Myocyte (in vitro differentiated cells): ENCODE measurements at regions not wholly inside any gene's neighbourhood (a gene's known extent, or its start where the extent isn't known, plus 50 kb on each side); places are given as distances from the start of the nearest gene placed in this dataset.
A peak's percentile ranks its signal among the peaks of the same experiment; 100 is the strongest.

Experiments
- DNase-seq: peaks from one replicate; pipeline ENCODE4 v3.0.0-alpha.2; 2012; ENCODE audit warnings: low read depth

DNA sequence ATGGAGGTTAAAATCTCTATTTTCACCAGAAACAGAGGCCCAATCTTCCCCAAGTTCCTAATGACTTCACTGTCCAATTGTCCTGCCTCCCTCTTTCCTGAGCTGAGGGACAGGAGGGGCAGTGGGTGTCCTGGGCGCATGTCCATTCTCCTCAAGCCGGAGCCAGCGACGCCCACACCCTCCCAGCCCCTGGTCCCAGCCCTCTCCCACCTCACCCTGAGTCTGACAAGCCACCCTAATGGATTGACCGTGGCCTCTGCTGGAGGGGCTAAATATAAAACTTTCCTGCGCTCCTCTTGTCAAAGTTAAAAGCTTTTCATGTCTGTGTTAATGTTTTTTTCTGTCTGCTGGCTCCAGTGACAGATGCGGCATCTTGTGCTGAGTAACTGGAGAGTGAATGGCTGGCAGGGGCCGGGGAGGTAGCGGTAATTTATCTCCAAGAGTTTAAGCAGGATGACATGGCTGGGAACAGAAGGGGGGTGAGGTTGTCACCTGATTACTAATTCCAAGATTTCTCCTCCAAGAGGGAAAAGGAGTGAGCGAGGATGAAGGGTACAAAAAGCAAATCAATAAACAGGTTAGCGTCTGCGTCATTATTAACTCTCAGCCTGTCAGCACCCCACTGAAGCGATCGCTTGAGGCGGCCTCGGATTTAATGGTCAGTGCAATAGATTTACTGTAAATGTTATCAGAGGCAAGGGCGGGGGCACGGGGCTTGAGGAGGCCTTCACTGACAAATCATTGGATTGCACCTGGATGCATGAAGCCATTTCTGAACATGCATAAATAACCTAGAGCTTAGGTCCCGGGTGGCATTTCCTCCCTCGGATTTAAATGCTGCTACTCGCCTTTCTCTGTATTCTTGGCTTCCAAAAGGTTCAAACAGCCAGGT lies 118.1 kb upstream of the MAFB start:
- DNase-seq = no peak

DNA sequence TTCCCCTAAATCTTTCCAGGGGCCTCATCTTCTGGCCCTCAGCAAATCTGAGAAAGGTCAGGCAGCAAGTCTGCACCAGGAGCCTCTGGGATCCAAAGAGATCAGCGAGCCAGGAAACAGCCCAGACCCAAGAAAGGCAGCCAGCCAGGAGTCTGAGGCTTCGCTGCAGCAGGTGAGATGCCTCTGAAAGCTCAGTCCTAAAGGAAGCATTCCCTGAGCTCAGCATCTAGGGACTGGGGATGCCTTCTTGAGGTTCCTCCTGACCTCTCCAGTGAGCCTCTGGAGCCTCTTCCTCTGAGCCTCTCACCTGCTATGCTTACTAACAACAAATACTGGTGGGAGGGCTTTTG lies 118.8 kb upstream of the MAFB start:
- DNase-seq = no peak

DNA sequence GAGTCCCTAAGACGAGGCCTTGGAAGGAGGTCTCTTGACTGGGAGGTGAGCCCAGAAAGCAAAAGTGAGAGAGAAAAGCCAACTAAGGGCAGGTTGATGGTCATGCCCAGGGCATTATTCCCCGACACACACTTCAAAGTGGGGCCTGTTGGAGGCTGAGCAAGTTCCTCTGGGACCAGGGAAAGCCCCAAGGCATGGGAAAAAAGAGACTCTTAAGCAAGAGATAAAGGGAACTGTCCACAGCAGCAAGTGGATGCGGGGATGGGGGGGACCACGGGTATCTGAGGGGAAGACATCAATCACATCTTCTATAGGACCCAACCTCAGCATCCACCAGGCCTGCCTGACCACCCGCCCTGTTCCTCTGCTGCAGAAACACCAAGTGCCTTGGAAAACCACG lies 119.9 kb upstream of the MAFB start:
- DNase-seq = no peak

DNA sequence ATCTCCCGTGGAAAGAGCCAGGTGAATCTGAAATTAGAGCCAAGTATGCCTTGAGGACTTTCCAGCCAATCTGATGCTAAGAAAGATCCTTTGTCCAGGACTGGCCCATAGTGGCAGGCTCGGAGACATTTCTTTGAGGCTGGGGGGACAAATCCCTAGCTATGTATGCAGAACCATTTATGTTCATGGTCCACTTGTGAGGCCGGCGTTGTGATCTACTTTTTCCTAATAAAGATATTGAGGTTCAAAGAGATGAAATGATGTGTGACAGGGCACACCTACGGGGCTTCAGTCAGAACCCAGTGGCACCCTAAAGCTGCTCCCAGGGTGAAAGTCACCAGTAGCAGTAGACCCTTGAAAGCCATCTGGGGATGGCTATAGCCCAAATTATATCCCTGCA lies 120.3 kb upstream of the MAFB start:
- no peak for DNase-seq

DNA sequence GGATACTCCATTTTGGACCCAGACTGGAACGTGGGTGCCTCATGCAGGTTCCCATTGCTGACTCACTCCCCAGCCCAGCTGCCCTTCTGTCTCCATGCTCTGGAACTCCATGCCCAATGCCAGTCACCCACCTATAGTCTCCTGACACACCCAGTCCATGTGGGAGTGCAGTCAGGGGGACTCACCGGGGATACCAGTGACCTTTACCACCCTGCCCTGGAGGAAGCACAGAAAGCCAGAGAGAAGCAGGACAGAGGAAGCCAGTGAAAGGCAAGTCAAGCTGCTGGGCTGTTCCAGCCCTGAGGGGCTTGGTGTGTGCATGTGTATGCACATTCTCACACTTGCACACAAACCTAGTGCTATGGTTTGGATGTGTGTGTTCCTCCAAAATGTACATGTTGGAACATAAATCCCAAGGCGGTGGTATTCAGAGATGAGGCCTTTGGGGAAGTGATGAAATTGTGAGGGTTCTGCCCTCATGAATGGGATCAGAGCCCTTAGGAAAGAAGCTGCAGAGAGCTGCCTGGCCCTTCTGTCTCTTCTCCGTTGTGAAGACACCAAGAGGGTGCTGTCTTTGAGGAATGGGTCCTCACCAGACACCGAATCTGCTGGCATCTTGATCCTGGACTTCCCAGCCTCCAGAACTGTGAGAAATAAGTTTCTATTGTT lies 121.4 kb upstream of the MAFB start:
- no peak for DNase-seq

DNA sequence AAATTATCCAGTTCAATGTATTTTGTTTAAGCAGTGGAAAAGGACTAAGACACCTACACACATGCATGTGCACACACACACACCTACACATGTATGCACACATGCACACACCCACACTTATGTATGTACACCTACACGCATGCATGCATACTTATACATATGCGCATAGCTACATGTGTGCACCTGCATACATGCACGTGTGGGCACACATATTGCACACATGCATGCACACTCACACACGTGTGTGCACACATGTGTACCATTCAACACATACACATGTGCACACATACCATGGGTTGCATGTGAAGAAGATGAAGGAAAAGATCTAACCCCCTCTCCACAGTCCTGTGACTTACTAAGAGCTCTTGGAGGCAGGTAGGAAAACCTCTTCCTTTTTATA lies 122.0 kb upstream of the MAFB start:
- DNase-seq = no peak

DNA sequence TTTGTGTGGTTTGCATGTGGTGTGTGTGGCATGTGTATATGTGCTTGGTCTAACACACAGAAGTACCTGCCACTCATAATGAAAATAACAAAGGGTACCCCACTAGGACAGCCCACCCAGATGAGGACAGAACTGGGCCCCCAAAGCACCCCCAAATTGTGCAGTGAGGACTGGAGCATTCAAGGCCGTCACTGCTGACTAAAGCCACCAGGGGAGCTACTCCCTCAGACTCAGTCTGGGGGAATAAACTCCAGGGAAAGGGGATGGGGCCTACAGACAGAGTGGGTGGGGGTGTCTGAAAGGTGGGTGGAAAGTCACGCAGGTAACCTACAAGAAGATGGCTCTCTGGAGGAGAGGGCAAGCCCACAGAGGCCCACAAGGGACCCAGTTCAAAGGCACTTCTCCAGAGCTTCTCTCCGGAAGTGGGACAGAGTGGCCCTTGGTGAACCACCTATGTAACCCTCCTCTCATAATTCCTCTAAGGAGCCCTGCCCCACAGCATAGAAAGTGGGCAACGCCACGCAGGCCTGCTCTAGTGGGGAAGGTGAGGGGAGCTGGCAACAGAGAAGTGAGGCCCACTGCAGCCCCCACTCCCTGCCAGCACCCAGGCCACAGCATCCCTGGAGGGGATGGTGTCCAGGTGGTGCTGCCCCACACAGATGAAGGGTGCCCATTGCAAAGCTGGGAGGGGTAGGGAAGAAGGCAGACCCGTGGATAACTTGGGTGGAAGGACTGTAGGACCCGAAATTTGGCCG lies 122.8 kb upstream of the MAFB start:
- DNase-seq = no peak

DNA sequence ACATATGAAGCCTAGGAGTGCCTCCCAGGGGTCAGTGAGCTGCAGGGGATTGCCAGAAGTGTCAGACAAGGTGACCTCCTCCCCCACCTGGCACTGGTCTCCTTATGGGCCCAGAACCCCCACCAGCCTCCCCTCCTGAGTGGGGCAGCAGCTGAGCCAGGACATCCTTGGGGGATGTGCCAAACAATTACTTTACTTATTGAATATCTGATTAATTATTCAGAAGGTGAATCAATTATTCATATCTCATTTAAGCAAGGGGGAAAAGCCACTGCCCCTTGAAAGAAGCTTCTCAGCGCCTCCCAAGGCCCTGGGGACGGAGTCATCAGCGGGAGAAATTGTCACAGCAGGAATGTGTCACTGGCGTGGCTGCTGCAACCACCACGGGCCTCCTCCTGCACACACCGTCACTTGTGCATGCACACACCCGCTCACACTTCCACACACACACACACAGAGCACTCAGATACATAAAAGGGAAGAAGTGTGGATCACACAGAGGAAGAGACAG lies 123.4 kb upstream of the MAFB start:
- DNase-seq = no peak

DNA sequence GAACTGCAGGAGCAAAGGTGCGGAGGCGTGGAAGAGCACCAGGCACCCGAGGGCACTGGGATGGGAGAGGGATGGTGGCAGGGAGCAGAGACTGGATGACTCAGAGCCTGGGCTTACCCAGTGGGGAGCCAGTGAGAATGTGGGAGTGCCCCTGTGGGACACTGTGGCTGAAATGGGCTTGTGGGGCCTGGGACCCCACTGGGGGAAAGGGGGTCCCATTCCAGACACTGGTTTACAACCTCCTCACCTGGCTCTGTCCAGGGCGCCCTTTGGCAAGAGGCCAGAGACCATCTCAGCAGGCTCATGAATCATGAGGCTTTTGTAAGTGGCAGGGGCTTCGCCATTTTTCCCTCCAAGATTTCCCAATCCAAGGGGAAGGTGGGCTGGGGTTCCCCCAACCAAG lies 124.0 kb upstream of the MAFB start:
- peak; percentile 0 for DNase-seq

DNA sequence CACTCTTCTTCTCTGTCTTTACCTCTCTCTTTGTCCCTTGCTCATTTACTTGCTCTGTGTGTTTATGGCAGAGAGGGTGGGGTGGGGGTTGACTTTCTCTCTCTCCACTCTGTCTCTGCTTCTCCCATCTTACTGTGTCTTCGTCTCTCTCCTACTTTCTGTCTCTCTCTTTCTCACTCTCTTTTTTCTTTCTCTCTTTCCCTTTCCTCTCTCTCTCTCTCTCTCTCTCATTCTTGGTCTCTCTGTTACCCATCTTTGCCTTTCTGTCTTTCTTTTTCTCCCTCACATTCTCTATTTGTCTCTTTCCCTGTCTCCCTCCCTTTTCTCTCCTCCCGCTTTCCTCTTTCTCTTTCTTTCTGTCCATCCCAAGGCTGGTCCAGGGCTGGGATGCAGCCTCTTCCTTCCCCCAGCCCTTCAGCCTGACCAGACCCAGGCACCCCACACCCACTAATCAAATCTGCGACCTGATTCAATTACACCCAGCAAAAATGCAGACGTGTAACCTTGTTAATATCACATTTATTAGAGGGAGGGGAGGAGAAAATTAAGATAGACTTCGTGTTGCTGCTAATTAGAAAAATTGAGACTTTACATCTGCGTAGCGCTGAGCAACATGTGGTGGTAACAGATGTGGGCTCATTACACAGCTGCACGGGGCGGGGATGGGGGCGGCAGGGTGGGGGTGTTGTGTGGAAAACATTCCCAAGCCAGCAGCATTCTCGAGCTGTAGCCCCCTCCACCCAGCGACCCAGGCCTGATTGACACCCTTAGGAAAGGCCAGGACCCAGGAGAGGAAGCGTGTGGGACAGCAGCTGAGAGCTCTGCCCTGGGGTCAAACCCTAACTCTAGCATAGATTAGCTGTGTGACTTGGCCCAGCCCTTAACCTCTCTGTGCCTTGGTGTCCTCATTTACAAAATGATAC lies 124.9 kb upstream of the MAFB start:
- no peak for DNase-seq

DNA sequence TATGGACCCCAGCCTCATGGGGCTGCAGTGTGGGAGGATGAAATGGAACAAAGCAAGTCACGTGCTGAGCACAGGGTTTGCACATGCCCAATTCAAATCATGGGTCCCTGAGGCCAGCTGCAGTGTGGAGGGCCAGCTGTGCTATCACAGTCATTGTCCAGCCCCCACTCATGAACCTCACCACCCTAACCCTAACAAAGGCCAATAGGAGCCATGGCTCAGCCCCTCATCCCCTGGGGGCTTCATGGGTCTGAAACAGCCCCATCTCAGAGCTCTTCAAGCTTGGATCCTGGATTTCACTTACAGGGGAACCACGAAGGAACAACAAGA lies 125.6 kb upstream of the MAFB start:
- DNase-seq = no peak

DNA sequence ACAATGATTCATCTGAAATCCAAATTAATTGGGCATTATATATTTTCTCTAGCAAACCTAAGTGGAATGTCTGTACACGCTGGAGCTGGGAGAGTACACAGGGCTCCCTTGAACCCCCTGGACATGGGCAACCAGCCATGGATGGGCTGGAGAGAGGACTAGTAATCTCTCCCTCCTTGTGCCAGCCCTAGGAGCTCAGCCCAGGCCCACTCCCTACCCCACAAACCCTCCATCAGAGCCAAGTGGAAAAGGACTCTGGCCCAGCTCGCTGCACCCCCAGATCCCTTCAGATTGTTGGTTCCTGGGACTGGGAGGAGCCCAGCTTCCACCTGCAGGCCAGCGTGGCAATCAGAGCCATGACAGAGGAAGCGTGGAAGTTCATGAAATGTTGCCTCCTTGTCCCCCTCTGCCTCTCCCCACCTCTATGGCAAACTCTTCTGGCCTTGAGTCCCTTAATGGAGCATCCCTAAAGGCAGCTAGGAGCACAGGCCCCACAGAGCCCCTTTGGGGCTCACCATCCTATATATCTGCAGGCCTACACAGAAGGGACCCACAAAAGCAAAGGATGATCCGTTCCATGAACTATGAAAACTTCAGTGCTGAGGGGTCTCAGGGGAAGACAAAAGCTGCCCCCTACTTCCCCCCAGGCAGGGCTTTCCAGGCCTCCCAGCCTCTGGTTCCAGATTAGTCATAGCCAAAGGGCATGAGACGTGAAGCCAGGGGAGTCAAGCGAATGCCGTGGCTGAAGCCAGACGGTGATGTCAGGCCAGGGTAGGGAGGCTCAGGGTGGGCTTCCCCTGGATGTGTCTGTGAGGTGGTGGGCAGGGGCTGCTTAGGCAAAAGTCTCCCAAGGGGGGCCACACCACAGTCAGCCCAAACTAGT lies 126.4 kb upstream of the MAFB start:
- no peak for DNase-seq

DNA sequence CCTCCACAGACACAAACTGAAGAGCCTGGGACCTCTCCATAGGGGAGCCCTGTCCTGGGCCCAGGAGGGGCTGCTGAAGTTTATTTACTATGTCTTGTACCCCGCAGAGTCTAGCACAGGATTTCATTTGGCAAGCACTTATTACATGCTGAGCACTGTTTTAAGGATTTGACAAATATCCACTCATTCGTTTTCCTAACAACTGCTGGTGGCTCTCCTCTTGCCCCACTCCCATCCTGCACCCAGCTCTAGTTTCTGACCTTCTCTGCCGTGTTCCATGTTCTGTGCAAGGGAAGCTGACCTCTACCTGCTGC lies 127.0 kb upstream of the MAFB start:
- DNase-seq = no peak

DNA sequence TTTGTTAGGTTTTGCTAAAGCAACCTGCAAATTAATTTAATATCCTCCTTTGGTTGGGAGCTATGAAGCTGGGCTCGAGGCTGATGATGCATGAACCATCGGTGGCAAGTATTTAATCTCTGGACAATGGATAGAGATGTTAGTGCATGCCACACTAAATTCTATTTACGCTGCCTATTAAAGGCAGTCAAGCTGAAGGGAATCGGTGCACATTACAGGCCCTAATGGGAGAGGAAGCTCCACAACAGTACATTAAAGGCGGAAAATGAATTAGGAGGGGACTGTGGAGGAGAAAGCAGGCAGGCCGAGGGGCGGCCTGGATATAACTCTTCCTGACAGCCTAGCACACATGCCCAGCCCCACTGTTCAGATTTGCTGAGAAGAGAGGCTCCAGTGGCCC lies 132.4 kb upstream of the MAFB start:
- no peak for DNase-seq

DNA sequence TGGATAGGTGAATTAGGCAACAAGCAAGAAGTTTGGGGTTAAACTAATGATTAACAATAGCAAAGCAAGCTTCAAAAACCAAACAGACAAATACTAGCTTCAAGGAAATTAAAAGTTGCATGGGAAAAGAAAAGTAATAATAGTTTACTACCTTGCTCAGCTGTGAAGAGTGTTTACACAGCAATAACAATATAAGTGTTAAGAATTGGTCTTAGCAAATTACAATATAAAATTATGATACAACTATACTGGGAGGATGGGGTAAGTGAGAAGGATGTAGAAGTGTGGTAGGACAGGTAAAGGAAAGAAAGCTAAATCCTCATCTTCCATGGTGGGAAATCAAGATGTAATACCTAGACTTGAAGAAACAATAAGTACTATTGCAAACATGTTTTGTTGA lies 137.7 kb upstream of the MAFB start:
- DNase-seq = no peak

DNA sequence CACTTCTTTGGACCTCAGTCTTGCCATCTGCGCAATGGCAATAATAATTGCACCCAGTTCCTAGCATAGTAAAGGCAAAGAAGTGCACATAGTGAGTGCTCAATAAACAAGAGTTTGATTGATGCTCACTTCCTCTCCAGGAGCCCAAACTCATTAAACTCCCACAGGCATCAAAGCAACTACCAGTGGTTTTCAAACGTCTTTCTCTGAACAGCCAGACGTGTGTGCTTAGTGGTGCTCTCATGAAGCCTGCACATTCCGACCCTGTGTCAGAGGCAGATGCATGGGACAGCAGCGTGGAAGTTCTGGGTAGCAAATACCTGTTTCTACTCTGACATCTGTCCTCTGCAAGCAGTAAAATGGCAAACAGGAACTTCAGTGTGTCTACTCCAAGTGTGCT lies 146.3 kb upstream of the MAFB start:
- DNase-seq = no peak

DNA sequence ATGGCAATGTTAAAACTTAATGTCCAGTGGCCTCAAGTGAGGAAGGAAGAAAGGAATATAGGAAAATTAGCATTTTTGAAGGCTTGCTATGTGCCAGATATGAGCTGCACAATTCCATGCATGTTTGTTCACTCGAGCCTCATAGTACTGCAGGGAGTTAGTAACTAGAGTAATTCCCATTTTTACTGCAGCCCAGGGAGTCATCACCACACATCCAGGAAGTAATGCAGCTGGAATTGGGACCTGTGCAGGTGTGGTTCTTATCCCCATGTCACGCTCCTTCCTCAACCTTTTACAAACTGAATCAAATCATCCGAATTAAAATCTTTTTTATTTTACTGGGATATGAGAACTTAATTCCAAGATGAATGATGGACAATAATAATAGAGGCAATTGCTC lies 149.5 kb upstream of the MAFB start:
- no peak for DNase-seq

DNA sequence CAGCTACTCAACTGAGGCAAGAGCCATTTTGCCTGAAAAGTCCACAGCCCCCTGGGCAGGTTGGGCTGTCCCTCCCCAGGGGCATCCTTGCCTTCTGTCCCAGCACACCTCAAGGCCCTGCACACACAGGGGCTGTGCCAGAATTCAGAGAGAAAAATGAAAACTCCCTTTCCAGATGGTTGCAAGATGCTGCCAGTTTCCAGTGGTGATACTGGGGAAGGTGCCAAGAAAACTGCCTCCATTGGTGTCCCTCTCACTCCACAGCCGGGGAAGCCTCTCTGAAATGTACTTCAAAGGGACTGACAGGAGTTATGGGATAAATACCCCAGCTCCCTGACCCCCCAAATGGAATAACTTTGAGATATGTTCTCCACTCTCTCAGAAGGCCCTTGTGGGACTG lies 154.2 kb upstream of the MAFB start:
- no peak for DNase-seq

DNA sequence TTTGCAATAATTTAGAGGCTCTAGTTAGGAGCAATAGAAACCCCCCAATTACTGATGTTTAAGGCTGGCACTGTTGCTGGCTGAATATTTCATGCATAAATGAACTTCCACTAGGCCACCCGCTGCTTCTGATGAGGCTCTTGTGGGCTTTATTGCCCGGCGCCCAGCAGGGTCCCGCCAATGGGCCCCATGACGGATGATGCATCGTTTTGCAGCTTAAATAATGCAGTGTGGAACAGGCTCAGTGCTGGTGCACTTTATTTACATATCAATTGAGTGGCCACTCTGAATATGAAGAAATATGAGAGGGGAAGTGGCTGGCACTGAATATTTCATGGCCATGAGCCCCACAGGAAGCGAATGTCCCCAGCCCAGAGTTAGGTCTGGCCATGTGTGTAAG lies 155.3 kb upstream of the MAFB start:
- no peak for DNase-seq

DNA sequence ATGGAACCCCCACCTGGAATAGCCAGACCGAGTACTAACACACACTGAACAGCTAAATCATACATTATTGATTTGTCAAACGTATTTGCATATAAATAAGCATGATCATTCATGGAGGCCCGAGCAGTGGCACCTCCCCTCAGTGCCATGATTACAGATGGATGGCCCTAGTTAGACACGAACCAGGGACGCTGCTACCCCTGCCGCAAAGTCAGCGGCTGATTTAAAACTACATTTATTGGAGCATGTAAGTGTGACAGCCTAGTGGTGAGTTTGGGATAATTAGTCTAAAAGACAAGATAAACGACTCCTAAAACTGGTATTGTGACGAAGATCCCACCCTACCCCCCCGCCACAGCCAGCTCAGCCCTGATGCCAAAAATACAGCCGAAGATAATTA lies 159.1 kb upstream of the MAFB start:
- DNase-seq = no peak
